Liver (tissue), 7 donors: ENCODE measurements at regions not wholly inside any gene's neighbourhood (a gene's known extent, or its start where the extent isn't known, plus 50 kb on each side); places are given as distances from the start of the nearest gene placed in this dataset.
"Not testable (repeated sequence)": the region's sequence is repeated elsewhere in the genome, so short reads cannot be mapped to it uniquely, and the experiment has no call there.

Experiments
- DNase-seq: peaks from one replicate; pipeline ENCODE4 v3.0.0-alpha.2; 2017; ENCODE audit warnings: low spot score
- H3K27ac ChIP-seq, 2 donors: one replicate each; pipeline ENCODE4 v1.7.0; 2013; ENCODE audit warnings: inconsistent platforms in 2 of 2, low read length in 2 of 2, control low read depth in 1 of 2, low read depth in 1 of 2, mild to moderate bottlenecking in 1 of 2
- H3K27me3 ChIP-seq, 4 donors: one replicate each; pipeline versions ENCODE4 v1.6.1 to v1.7.0; 2013; ENCODE audit warnings: low read length in 3 of 4, inconsistent platforms in 1 of 4, mild to moderate bottlenecking in 1 of 4, moderate library complexity in 1 of 4; ENCODE audit not compliant: control insufficient read depth in 4 of 4, insufficient read depth in 4 of 4
- H3K36me3 ChIP-seq, 4 donors: one replicate each; pipeline versions ENCODE4 v1.6.1 to v1.7.0; 2013; ENCODE audit warnings: low read length in 3 of 4, mild to moderate bottlenecking in 3 of 4, low read depth in 1 of 4, moderate library complexity in 1 of 4; ENCODE audit not compliant: control insufficient read depth in 4 of 4, insufficient read depth in 3 of 4
- H3K4me1 ChIP-seq, 4 donors: one replicate each; pipeline versions ENCODE4 v1.6.1 to v1.7.0; 2013; ENCODE audit warnings: low read length in 3 of 4, mild to moderate bottlenecking in 3 of 4, moderate library complexity in 1 of 4; ENCODE audit not compliant: control insufficient read depth in 4 of 4, insufficient read depth in 4 of 4
- H3K4me3 ChIP-seq, 3 donors: one replicate each; pipeline versions ENCODE4 v1.6.1 to v1.7.0; 2013; ENCODE audit warnings: low read length in 3 of 3, control low read depth in 1 of 3, low read depth in 1 of 3, mild to moderate bottlenecking in 1 of 3
- H3K9ac ChIP-seq, 2 donors: one replicate each; pipeline ENCODE4 v1.7.0; 2013; ENCODE audit warnings: low read length in 2 of 2, mild to moderate bottlenecking in 2 of 2, moderate library complexity in 2 of 2, control low read depth in 1 of 2, low read depth in 1 of 2
- H3K9me3 ChIP-seq, 4 donors: one replicate each; pipeline versions ENCODE4 v1.6.1 to v1.7.0; 2013; ENCODE audit warnings: low read length in 3 of 4; ENCODE audit not compliant: control insufficient read depth in 4 of 4
- EGR1 ChIP-seq, 2 donors: IDR thresholded peaks; 2 replicates each; pipeline ENCODE4 v1.6.1; 2016 to 2018; ENCODE audit warnings: antibody characterized with exemption in 2 of 2, low read depth in 2 of 2
- FOXA1 ChIP-seq: IDR thresholded peaks from 2 replicates; pipeline ENCODE4 v1.6.1; 2016; ENCODE audit warnings: antibody characterized with exemption
- FOXA2 ChIP-seq: IDR thresholded peaks from 2 replicates; pipeline ENCODE4 v1.6.1; 2016; ENCODE audit warnings: antibody characterized with exemption
- HNF4A ChIP-seq, 2 donors: conservative IDR thresholded peaks; 2 replicates each; pipeline ENCODE4 v1.6.1; 2016; ENCODE audit warnings: antibody characterized with exemption in 2 of 2, mild to moderate bottlenecking in 2 of 2
- HNF4G ChIP-seq: IDR thresholded peaks from 2 replicates; pipeline ENCODE4 v1.6.1; 2016; ENCODE audit warnings: antibody characterized with exemption
- JUND ChIP-seq, 2 donors: IDR thresholded peaks; 2 replicates each; pipeline ENCODE4 v1.6.1; 2016; ENCODE audit warnings: antibody characterized with exemption in 2 of 2
- NR2F2 ChIP-seq: IDR thresholded peaks from 2 replicates; pipeline ENCODE4 v1.6.1; 2016; ENCODE audit warnings: antibody characterized with exemption
- RAD21 ChIP-seq, 2 donors: IDR thresholded peaks; 2 replicates each; pipeline ENCODE4 v1.6.1; 2016; ENCODE audit warnings: antibody characterized with exemption in 2 of 2, mild to moderate bottlenecking in 2 of 2
- SP1 ChIP-seq: IDR thresholded peaks from 2 replicates; pipeline ENCODE4 v1.6.1; 2018; ENCODE audit warnings: antibody characterized with exemption, mild to moderate bottlenecking
- TAF1 ChIP-seq: conservative IDR thresholded peaks from 2 replicates; pipeline ENCODE4 v1.6.1; 2016; ENCODE audit warnings: antibody characterized with exemption, mild to moderate bottlenecking
- YY1 ChIP-seq: IDR thresholded peaks from 2 replicates; pipeline ENCODE4 v1.6.1; 2016; ENCODE audit warnings: antibody characterized with exemption, mild to moderate bottlenecking
- WGBS: extraction: QIAGEN DNeasy Blood & Tissue Kit; methylation state at CpG from one replicate; pipeline ENCODE4 v1.1.7; 2013; 5-methylcytosine and 5-hydroxymethylcytosine counted together
- TF ChIP-seq, protein P1 (sequence below): IDR thresholded peaks from 2 replicates; pipeline ENCODE4 v1.6.1; 2016; ENCODE audit warnings: antibody characterized with exemption, mild to moderate bottlenecking
- TF ChIP-seq, protein P2 (sequence below): IDR thresholded peaks from 2 replicates; pipeline ENCODE4 v1.6.1; 2016; ENCODE audit warnings: antibody characterized with exemption
- TF ChIP-seq, protein P3 (sequence below): IDR thresholded peaks from 2 replicates; pipeline ENCODE4 v1.6.1; 2016; ENCODE audit warnings: antibody characterized with exemption
- TF ChIP-seq, protein P4 (sequence below): IDR thresholded peaks from 2 replicates; pipeline ENCODE4 v1.6.1; 2016; ENCODE audit warnings: antibody characterized with exemption
- donor health status: healthy.
- donor health status: healthy.
- donor health status: healthy.
- donor health status: healthy.

DNA sequence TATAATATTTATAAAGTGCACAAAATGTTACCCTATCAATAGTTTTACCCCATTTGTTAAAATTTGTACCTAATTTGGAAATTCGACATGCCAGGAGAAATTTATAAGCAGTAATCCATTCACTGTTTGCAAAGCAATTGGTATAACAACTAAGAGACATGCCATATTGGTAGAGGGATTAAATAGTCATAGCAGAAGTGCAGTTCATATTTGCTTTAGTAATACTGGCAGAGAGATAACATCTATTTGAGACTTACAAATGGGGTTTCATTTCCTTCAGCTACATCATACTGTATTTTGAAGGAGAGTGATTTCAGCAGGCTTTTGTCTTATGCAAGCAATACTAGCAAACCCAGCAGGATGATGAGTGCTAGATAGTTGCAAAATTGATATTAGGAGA, 610.4 kb upstream of the CDH10 start (continued):
- TF ChIP-seq TAF1, result no peak
- no peak for TF ChIP-seq EGR1 (IDR thresholded peaks at IDR 0.05; ENCODE audit: low read depth in 2 of 2)

DNA sequence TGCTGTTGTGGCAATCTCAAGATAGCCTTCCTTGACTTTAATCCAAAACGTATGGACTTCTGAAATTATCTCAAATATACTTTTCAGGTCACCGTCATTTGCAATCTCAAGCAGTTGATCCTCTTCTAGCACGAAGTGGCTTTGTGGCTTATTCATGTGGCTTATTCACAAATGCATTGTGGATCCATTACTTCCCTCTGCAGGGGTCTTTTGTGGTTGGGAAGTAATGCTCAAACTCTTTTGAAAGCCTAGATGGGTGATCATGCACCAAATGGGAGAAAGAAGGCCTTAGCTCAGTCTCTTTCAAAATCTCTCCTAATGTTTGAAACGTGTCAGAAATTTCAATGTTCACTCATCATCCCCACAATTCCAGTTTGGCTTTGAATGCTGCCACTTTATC, 597.2 kb upstream of the CDH10 start:
- TF ChIP-seq SP1, result no peak
- no peak for TF ChIP-seq EGR1 (IDR thresholded peaks at IDR 0.05; ENCODE audit: low read depth in 2 of 2)
- TF ChIP-seq YY1, result no peak
- no peak for TF ChIP-seq HNF4G
- TF ChIP-seq JUND (IDR thresholded peaks at IDR 0.05), result no peak
- no peak for TF ChIP-seq NR2F2
- TF ChIP-seq, protein P1, sequence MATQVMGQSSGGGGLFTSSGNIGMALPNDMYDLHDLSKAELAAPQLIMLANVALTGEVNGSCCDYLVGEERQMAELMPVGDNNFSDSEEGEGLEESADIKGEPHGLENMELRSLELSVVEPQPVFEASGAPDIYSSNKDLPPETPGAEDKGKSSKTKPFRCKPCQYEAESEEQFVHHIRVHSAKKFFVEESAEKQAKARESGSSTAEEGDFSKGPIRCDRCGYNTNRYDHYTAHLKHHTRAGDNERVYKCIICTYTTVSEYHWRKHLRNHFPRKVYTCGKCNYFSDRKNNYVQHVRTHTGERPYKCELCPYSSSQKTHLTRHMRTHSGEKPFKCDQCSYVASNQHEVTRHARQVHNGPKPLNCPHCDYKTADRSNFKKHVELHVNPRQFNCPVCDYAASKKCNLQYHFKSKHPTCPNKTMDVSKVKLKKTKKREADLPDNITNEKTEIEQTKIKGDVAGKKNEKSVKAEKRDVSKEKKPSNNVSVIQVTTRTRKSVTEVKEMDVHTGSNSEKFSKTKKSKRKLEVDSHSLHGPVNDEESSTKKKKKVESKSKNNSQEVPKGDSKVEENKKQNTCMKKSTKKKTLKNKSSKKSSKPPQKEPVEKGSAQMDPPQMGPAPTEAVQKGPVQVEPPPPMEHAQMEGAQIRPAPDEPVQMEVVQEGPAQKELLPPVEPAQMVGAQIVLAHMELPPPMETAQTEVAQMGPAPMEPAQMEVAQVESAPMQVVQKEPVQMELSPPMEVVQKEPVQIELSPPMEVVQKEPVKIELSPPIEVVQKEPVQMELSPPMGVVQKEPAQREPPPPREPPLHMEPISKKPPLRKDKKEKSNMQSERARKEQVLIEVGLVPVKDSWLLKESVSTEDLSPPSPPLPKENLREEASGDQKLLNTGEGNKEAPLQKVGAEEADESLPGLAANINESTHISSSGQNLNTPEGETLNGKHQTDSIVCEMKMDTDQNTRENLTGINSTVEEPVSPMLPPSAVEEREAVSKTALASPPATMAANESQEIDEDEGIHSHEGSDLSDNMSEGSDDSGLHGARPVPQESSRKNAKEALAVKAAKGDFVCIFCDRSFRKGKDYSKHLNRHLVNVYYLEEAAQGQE, result no peak
- no peak for TF ChIP-seq HNF4A (conservative IDR thresholded peaks at IDR 0.05)
- TF ChIP-seq, protein P2, sequence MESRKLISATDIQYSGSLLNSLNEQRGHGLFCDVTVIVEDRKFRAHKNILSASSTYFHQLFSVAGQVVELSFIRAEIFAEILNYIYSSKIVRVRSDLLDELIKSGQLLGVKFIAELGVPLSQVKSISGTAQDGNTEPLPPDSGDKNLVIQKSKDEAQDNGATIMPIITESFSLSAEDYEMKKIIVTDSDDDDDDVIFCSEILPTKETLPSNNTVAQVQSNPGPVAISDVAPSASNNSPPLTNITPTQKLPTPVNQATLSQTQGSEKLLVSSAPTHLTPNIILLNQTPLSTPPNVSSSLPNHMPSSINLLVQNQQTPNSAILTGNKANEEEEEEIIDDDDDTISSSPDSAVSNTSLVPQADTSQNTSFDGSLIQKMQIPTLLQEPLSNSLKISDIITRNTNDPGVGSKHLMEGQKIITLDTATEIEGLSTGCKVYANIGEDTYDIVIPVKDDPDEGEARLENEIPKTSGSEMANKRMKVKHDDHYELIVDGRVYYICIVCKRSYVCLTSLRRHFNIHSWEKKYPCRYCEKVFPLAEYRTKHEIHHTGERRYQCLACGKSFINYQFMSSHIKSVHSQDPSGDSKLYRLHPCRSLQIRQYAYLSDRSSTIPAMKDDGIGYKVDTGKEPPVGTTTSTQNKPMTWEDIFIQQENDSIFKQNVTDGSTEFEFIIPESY, result no peak
- no peak for TF ChIP-seq RAD21 (IDR thresholded peaks at IDR 0.05)
- no peak for TF ChIP-seq FOXA1
- no peak for TF ChIP-seq FOXA2
- TF ChIP-seq, protein P3, sequence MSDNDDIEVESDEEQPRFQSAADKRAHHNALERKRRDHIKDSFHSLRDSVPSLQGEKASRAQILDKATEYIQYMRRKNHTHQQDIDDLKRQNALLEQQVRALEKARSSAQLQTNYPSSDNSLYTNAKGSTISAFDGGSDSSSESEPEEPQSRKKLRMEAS, result no peak
- TF ChIP-seq, protein P4, sequence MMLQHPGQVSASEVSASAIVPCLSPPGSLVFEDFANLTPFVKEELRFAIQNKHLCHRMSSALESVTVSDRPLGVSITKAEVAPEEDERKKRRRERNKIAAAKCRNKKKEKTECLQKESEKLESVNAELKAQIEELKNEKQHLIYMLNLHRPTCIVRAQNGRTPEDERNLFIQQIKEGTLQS, result no peak
- no peak overlapping the region for H3K27ac ChIP-seq
- H3K9ac ChIP-seq, result no peak overlapping the region
- WGBS, result 54% methylated on average over 4 of the region's 4 CpGs
- no peaks in the 10 kb centered on the region for H3K36me3 ChIP-seq
- no peak for DNase-seq
- H3K4me1 ChIP-seq, result no peaks in the 10 kb centered on the region
- H3K27me3 ChIP-seq, result no peaks in the 10 kb centered on the region
- no peaks in the 10 kb centered on the region for H3K9me3 ChIP-seq
- no peak overlapping the region for H3K4me3 ChIP-seq

DNA sequence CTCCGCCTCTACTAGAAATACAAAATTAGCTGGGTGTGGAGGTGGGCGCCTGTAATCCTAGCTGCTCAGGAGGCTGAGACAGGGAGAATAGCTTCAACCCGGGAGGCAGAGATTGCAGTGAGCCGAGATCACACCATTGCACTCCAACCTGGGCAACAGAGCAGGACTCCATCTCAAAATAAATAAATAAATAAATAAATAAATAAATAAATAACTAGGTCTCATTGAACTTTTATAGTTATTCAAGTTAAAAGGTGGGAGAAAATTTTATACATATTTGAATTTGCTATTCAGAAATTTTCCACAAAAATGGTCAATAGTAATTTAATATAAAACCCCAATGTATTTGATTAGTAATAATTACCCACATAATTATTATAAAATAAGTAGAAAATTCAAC, 593.9 kb upstream of the CDH10 start:
- not testable (repeated sequence) for H3K36me3 ChIP-seq, H3K27ac ChIP-seq, H3K9me3 ChIP-seq, H3K4me3 ChIP-seq, H3K9ac ChIP-seq, H3K4me1 ChIP-seq, H3K27me3 ChIP-seq, DNase-seq
- 92% methylated on average over 4 of the region's 4 CpGs for WGBS
